Endothelial cell of umbilical vein (primary cell): ENCODE measurements at regions not wholly inside any gene's neighbourhood (a gene's known extent, or its start where the extent isn't known, plus 50 kb on each side); places are given as distances from the start of the nearest gene placed in this dataset.

Experiments used
- CTCF ChIP-seq, 2 donors: IDR thresholded peaks; 1 replicate in 1 of 2; 2 replicates in 1 of 2; pipeline ENCODE4 v1.5.1; 2011; ENCODE audit warnings: low read length in 2 of 2, mild to moderate bottlenecking in 2 of 2, moderate library complexity in 2 of 2, control low read depth in 1 of 2, inconsistent platforms in 1 of 2, low read depth in 1 of 2; ENCODE audit not compliant: insufficient read depth in 1 of 2; ENCODE audit errors: extremely low read depth in 1 of 2
- JUN ChIP-seq: IDR thresholded peaks from 2 replicates; pipeline ENCODE4 v1.6.1; 2011; ENCODE audit warnings: borderline replicate concordance, low read depth; ENCODE audit not compliant: insufficient read length, insufficient read depth
- POLR2A ChIP-seq: IDR thresholded peaks from 2 replicates; pipeline ENCODE4 v1.6.1; 2012; ENCODE audit warnings: low read depth, mild to moderate bottlenecking, control low read depth, low read length
- POLR2AphosphoS5 ChIP-seq: IDR thresholded peaks from 2 replicates; pipeline ENCODE4 v1.6.1; 2012; ENCODE audit warnings: low read depth, mild to moderate bottlenecking, control low read depth, low read length, moderate library complexity; ENCODE audit not compliant: insufficient read depth

DNA sequence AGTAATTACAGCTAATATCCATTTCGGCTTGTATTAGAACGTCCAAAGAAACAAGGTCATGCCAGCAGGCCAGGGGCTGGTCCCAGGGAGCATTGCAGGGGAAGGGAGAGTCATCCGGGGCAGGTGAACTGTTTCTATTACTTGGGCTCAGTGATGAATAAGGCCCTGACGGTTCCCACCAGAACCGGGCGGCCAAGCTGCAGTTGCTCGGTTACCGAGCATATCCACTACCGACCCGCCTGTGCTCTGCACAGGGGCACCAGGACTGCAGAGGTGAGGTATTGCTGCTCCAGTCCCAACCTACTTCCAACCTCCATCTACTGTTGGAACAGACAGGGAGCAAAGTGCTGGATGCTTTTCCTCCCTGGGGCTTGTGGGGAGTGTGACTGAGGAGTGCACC lies 295.5 kb downstream of the MAF start:
- no peak for TF ChIP-seq POLR2AphosphoS5
- TF ChIP-seq POLR2A, result no peak
- no peak for TF ChIP-seq CTCF (IDR thresholded peaks at IDR 0.05; ENCODE audit: extremely low read depth in 1 of 2, insufficient read depth in 1 of 2, low read depth in 1 of 2, low read length in 2 of 2)
- TF ChIP-seq JUN, result no peak
